ENCODE measurements at regions not wholly inside any gene's neighbourhood (a gene's known extent, or its start where the extent isn't known, plus 50 kb on each side); places are given as distances from the start of the nearest gene placed in this dataset.

- no peak for TF ChIP-seq CTCF (IDR thresholded peaks at IDR 0.05; ENCODE audit: low read depth, low read length, missing input control)
- no peak for TF ChIP-seq REST (IDR thresholded peaks at IDR 0.05)
- TF ChIP-seq ATF3 (IDR thresholded peaks at IDR 0.05) = no peak
- no peak for TF ChIP-seq SP1 (IDR thresholded peaks at IDR 0.05)
- TF ChIP-seq GABPA (IDR thresholded peaks at IDR 0.05 in 1 of 2, conservative IDR thresholded peaks at IDR 0.05 in 1 of 2) = no peak
- TF ChIP-seq YY1 (IDR thresholded peaks at IDR 0.05) = no peak
These were observed 744.1 kb upstream of the CHRM3 start for GRCh38 chr1:238642231-238642630.
